ENCODE measurements at regions not wholly inside any gene's neighbourhood (a gene's known extent, or its start where the extent isn't known, plus 50 kb on each side); places are given as distances from the start of the nearest gene placed in this dataset.
"Not testable (repeated sequence)": the region's sequence is repeated elsewhere in the genome, so short reads cannot be mapped to it uniquely, and the experiment has no call there.

- no peak for DNase-seq (ENCODE audit: low spot score)
Measured at GRCh38 chr5:110248921-110249320, 477.6 kb downstream of the TMEM232 start.

GRCh38 chr5:110250355-110250754 is 476.1 kb downstream of the TMEM232 start:
- no peak for DNase-seq (ENCODE audit: low spot score)

GRCh38 chr5:110250755-110251154 is 475.7 kb downstream of the TMEM232 start:
- DNase-seq (ENCODE audit: low spot score): no peak

- no peak for DNase-seq (ENCODE audit: low spot score)
Measured at GRCh38 chr5:110251366-110251765, 475.1 kb downstream of the TMEM232 start.

GRCh38 chr5:110255194-110255593 is 471.3 kb downstream of the TMEM232 start:
- no peak for DNase-seq (ENCODE audit: low spot score)

GRCh38 chr5:110256298-110256697 is 470.2 kb downstream of the TMEM232 start:
- DNase-seq (ENCODE audit: low spot score): no peak

- DNase-seq (ENCODE audit: low spot score): no peak
Measured at GRCh38 chr5:110257971-110258370, 468.5 kb downstream of the TMEM232 start.

- DNase-seq (ENCODE audit: low spot score): no peak
Measured at GRCh38 chr5:110258460-110259216, 467.8 kb downstream of the TMEM232 start.

GRCh38 chr5:110262749-110263148 is 463.7 kb downstream of the TMEM232 start:
- no peak for DNase-seq (ENCODE audit: low spot score)

GRCh38 chr5:110264661-110265060 is 461.8 kb downstream of the TMEM232 start:
- no peak for DNase-seq (ENCODE audit: low spot score)

- DNase-seq (ENCODE audit: low spot score): no peak
Measured at GRCh38 chr5:110265162-110265561, 461.3 kb downstream of the TMEM232 start.

GRCh38 chr5:110267714-110268113 is 458.8 kb downstream of the TMEM232 start:
- no peak for DNase-seq (ENCODE audit: low spot score)

- no peak for DNase-seq (ENCODE audit: low spot score)
Measured at GRCh38 chr5:110268283-110268682, 458.2 kb downstream of the TMEM232 start.

GRCh38 chr5:110268985-110269384 is 457.5 kb downstream of the TMEM232 start:
- DNase-seq (ENCODE audit: low spot score): no peak

- DNase-seq (ENCODE audit: low spot score): no peak
Measured at GRCh38 chr5:110269478-110270142, 456.9 kb downstream of the TMEM232 start.

GRCh38 chr5:110275878-110276277 is 450.6 kb downstream of the TMEM232 start:
- no peak for DNase-seq (ENCODE audit: low spot score)

GRCh38 chr5:110278449-110278848 is 448.0 kb downstream of the TMEM232 start:
- DNase-seq (ENCODE audit: low spot score): not testable (repeated sequence)

- not testable (repeated sequence) for DNase-seq (ENCODE audit: low spot score)
Measured at GRCh38 chr5:110284121-110284520, 442.4 kb downstream of the TMEM232 start.

GRCh38 chr5:110288766-110289511 is 437.5 kb downstream of the TMEM232 start:
- no peak for DNase-seq (ENCODE audit: low spot score)

GRCh38 chr5:110289512-110289810 is 437.0 kb downstream of the TMEM232 start:
- DNase-seq (ENCODE audit: low spot score): no peak

- DNase-seq (ENCODE audit: low spot score): no peak
Measured at GRCh38 chr5:110290542-110290941, 435.9 kb downstream of the TMEM232 start.

GRCh38 chr5:110294281-110294680 is 432.2 kb downstream of the TMEM232 start:
- DNase-seq (ENCODE audit: low spot score): no peak

- DNase-seq (ENCODE audit: low spot score): no peak
Measured at GRCh38 chr5:110297152-110297670, 429.3 kb downstream of the TMEM232 start.
